ENCODE measurements at regions not wholly inside any gene's neighbourhood (a gene's known extent, or its start where the extent isn't known, plus 50 kb on each side); places are given as distances from the start of the nearest gene placed in this dataset.

- TF ChIP-seq GABPA (IDR thresholded peaks at IDR 0.05; ENCODE audit: low read depth, low read length) (no peak), GABPA (CRISPR knock-in tag; IDR thresholded peaks at IDR 0.05; ENCODE audit: low read depth) (no peak), RBM22 (optimal IDR thresholded peaks at IDR 0.05; ENCODE audit: low read length) (no peak), ZNF232 (CRISPR knock-in tag; IDR thresholded peaks at IDR 0.05; ENCODE audit: borderline replicate concordance) (no peak), RFXANK (CRISPR knock-in tag; IDR thresholded peaks at IDR 0.05) (no peak), ARHGAP35 (CRISPR knock-in tag; IDR thresholded peaks at IDR 0.05; ENCODE audit: borderline replicate concordance) (no peak), RNF219 (CRISPR knock-in tag; IDR thresholded peaks at IDR 0.05) (no peak), ZSCAN30 (CRISPR knock-in tag; IDR thresholded peaks at IDR 0.05) (no peak), ATF4 (CRISPR knock-in tag; IDR thresholded peaks at IDR 0.05) (no peak), ZNF446 (CRISPR knock-in tag; IDR thresholded peaks at IDR 0.05) (no peak), NFIB (CRISPR knock-in tag; IDR thresholded peaks at IDR 0.05; ENCODE audit: borderline replicate concordance) (no peak), ZNF326 (CRISPR knock-in tag; IDR thresholded peaks at IDR 0.05; ENCODE audit: borderline replicate concordance) (no peak), ZNF703 (CRISPR knock-in tag; IDR thresholded peaks at IDR 0.05; ENCODE audit: borderline replicate concordance) (no peak), ATRX (CRISPR knock-in tag; IDR thresholded peaks at IDR 0.05; ENCODE audit: borderline replicate concordance) (no peak), CCAR2 (optimal IDR thresholded peaks at IDR 0.05; ENCODE audit: low read depth, low read length) (no peak), ZNF766 (CRISPR knock-in tag; IDR thresholded peaks at IDR 0.05; ENCODE audit: borderline replicate concordance) (no peak), MIER2 (CRISPR knock-in tag; IDR thresholded peaks at IDR 0.05) (no peak), XRCC5 (optimal IDR thresholded peaks at IDR 0.05; ENCODE audit: low read length) (no peak), PHF8 (CRISPR knock-in tag; IDR thresholded peaks at IDR 0.05) (no peak), NONO (IDR thresholded peaks at IDR 0.05) (no peak), NONO (CRISPR knock-in tag; conservative IDR thresholded peaks at IDR 0.05) (no peak), CEBPZ (IDR thresholded peaks at IDR 0.05; ENCODE audit: low read length) (no peak), MAF1 (CRISPR knock-in tag; IDR thresholded peaks at IDR 0.05; ENCODE audit: borderline replicate concordance) (no peak), SRSF1 (optimal IDR thresholded peaks at IDR 0.05; ENCODE audit: low read depth, low read length) (no peak), FLYWCH1 (CRISPR knock-in tag; IDR thresholded peaks at IDR 0.05) (no peak), NR2F2 (IDR thresholded peaks at IDR 0.05; ENCODE audit: borderline replicate concordance, low read depth) (0 out of 2 replicates have a peak, but pooled peaks have one; percentile 40), RFX5 (IDR thresholded peaks at IDR 0.05; ENCODE audit: low read depth, low read length) (no peak), TBP (CRISPR knock-in tag; IDR thresholded peaks at IDR 0.05) (no peak), ZNF256 (CRISPR knock-in tag; conservative IDR thresholded peaks at IDR 0.05) (no peak)
These were observed 473.0 kb upstream of the TNP1 start (continued) for GRCh38 chr2:217332866-217333265.
